HL-60 (cell line): ENCODE measurements at regions not wholly inside any gene's neighbourhood (a gene's known extent, or its start where the extent isn't known, plus 50 kb on each side); places are given as distances from the start of the nearest gene placed in this dataset.

ENCODE experiments used
- GABPA ChIP-seq: IDR thresholded peaks from 2 replicates; pipeline ENCODE4 v1.6.1; 2012; ENCODE audit warnings: low read depth
- POLR2AphosphoS5 ChIP-seq: IDR thresholded peaks from 2 replicates; pipeline ENCODE4 v1.6.1; 2012; ENCODE audit warnings: low read depth
- SPI1 ChIP-seq: IDR thresholded peaks from 2 replicates; pipeline ENCODE4 v1.6.1; 2012; ENCODE audit warnings: low read depth, mild to moderate bottlenecking, borderline replicate concordance
- TF ChIP-seq, protein P1 (sequence below): IDR thresholded peaks from one replicate; pipeline ENCODE4 v1.5.1; 2011; ENCODE audit warnings: low read length, control low read depth, inconsistent platforms; ENCODE audit not compliant: insufficient read depth
- TF ChIP-seq, protein P2 (sequence below): IDR thresholded peaks from 2 replicates; pipeline ENCODE4 v1.6.1; 2012; ENCODE audit warnings: low read depth; ENCODE audit not compliant: insufficient replicate concordance

DNA sequence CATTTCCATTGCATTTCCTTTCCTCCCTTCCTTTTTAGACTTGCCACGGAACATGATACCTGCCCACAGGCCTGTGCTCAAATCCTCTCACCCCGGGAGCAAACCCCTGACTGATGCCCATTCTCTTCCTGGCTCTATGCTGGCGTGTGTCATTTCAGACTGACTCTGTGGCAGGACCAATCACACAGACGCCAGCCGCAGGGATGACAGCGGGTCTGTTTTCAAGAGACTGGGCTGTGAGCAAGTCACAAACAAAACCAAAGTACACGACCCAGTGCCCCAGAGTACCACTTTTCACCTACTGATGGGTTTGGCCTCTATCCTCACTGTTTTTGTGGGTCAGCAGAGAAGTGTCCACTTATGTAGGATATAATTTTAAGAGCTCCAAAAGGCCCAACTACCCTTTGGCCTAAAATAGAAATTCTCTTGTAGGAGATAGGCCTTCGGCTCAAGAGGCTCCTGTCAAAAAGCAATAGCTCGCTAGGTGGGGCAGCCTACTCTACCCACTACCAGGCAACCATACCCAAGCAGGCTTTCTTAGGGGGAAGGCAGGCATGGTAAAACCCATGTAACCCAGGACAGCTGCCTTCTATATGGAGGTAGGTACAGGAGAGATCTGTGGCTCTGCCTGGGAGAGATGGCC, 215.7 kb downstream of the CDC5L start:
- TF ChIP-seq, protein P1, sequence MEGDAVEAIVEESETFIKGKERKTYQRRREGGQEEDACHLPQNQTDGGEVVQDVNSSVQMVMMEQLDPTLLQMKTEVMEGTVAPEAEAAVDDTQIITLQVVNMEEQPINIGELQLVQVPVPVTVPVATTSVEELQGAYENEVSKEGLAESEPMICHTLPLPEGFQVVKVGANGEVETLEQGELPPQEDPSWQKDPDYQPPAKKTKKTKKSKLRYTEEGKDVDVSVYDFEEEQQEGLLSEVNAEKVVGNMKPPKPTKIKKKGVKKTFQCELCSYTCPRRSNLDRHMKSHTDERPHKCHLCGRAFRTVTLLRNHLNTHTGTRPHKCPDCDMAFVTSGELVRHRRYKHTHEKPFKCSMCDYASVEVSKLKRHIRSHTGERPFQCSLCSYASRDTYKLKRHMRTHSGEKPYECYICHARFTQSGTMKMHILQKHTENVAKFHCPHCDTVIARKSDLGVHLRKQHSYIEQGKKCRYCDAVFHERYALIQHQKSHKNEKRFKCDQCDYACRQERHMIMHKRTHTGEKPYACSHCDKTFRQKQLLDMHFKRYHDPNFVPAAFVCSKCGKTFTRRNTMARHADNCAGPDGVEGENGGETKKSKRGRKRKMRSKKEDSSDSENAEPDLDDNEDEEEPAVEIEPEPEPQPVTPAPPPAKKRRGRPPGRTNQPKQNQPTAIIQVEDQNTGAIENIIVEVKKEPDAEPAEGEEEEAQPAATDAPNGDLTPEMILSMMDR: no peak
- TF ChIP-seq POLR2AphosphoS5: no peak
- TF ChIP-seq, protein P2, sequence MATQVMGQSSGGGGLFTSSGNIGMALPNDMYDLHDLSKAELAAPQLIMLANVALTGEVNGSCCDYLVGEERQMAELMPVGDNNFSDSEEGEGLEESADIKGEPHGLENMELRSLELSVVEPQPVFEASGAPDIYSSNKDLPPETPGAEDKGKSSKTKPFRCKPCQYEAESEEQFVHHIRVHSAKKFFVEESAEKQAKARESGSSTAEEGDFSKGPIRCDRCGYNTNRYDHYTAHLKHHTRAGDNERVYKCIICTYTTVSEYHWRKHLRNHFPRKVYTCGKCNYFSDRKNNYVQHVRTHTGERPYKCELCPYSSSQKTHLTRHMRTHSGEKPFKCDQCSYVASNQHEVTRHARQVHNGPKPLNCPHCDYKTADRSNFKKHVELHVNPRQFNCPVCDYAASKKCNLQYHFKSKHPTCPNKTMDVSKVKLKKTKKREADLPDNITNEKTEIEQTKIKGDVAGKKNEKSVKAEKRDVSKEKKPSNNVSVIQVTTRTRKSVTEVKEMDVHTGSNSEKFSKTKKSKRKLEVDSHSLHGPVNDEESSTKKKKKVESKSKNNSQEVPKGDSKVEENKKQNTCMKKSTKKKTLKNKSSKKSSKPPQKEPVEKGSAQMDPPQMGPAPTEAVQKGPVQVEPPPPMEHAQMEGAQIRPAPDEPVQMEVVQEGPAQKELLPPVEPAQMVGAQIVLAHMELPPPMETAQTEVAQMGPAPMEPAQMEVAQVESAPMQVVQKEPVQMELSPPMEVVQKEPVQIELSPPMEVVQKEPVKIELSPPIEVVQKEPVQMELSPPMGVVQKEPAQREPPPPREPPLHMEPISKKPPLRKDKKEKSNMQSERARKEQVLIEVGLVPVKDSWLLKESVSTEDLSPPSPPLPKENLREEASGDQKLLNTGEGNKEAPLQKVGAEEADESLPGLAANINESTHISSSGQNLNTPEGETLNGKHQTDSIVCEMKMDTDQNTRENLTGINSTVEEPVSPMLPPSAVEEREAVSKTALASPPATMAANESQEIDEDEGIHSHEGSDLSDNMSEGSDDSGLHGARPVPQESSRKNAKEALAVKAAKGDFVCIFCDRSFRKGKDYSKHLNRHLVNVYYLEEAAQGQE: no peak
- no peak for TF ChIP-seq SPI1
- no peak for TF ChIP-seq GABPA
